ENCODE measurements at regions not wholly inside any gene's neighbourhood (a gene's known extent, or its start where the extent isn't known, plus 50 kb on each side); places are given as distances from the start of the nearest gene placed in this dataset.

DNA sequence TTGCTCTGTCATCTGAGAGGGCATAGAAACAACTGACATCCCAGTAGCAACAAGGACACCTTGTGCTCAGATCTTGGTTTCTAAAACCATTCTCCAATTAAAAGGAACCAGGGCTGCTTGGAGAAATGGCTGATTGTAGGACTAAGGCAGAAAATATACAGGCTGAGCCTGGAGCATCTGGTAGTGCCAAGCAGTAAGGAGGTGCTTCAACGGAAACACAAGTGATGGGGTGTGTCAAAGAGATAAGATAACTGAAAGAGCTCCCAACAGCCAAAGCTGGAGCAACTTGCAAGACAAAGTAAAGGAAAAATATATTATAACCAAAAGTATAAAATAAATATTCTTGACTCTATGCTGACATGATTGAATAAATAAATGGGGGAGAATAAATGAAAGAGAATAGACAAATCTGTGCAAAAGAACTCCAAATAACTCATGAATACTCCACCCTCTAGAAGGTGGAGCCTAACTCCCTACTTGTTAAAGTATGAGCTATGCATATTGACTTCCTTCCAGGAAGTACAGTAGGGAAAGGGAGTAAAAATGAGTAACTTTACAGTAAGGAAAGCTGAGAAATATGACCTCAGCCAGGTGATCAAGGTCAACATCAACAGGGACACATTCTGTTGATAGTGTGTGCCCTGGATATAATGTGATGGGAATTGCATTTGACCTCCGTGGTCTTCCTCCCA, 162.4 kb downstream of the NOC3L start:
- TF ChIP-seq, protein P1, sequence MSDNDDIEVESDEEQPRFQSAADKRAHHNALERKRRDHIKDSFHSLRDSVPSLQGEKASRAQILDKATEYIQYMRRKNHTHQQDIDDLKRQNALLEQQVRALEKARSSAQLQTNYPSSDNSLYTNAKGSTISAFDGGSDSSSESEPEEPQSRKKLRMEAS (IDR thresholded peaks at IDR 0.05; ENCODE audit: low read depth, low read length): no peak
- TF ChIP-seq MYC (IDR thresholded peaks at IDR 0.05; ENCODE audit: low read depth, low read length): no peak
- TF ChIP-seq POLR2A (IDR thresholded peaks at IDR 0.05; ENCODE audit: extremely low read depth, insufficient read length): no peak
- TF ChIP-seq, protein P2, sequence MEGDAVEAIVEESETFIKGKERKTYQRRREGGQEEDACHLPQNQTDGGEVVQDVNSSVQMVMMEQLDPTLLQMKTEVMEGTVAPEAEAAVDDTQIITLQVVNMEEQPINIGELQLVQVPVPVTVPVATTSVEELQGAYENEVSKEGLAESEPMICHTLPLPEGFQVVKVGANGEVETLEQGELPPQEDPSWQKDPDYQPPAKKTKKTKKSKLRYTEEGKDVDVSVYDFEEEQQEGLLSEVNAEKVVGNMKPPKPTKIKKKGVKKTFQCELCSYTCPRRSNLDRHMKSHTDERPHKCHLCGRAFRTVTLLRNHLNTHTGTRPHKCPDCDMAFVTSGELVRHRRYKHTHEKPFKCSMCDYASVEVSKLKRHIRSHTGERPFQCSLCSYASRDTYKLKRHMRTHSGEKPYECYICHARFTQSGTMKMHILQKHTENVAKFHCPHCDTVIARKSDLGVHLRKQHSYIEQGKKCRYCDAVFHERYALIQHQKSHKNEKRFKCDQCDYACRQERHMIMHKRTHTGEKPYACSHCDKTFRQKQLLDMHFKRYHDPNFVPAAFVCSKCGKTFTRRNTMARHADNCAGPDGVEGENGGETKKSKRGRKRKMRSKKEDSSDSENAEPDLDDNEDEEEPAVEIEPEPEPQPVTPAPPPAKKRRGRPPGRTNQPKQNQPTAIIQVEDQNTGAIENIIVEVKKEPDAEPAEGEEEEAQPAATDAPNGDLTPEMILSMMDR (IDR thresholded peaks at IDR 0.05; ENCODE audit: low read depth, low read length): no peak
- DNase-seq (ENCODE audit: low read depth): no peak
- no peak overlapping the region for H3K4me3 ChIP-seq (ENCODE audit: low read depth, low read length)

DNA sequence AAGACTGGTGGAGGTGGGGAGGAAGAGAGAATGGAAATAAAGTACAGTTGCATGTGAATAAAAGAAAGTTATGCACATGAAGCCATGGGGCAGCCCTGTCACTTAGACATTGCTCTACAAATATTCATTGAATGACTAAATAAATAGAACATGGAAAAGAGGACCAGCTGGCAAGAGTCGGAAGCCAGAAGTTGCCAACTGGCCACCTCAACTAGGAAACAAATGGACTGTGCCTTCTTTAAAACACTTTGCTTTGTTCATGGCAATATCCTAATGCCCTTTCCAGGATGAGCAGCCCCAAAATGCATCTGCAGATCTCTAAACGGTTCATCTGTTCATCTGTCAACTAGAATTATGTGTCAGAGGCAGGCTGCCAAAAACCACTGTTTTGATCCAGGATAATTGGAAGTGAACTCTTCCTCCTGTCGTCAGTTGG, 157.3 kb downstream of the NOC3L start:
- DNase-seq (ENCODE audit: low read depth): no peak
- H3K4me3 ChIP-seq (ENCODE audit: low read depth, low read length): no peak overlapping the region
- TF ChIP-seq POLR2A (IDR thresholded peaks at IDR 0.05; ENCODE audit: extremely low read depth, insufficient read length): no peak
- TF ChIP-seq, protein P2 (IDR thresholded peaks at IDR 0.05; ENCODE audit: low read depth, low read length): no peak
- TF ChIP-seq MYC (IDR thresholded peaks at IDR 0.05; ENCODE audit: low read depth, low read length): no peak
- TF ChIP-seq, protein P1 (IDR thresholded peaks at IDR 0.05; ENCODE audit: low read depth, low read length): no peak

DNA sequence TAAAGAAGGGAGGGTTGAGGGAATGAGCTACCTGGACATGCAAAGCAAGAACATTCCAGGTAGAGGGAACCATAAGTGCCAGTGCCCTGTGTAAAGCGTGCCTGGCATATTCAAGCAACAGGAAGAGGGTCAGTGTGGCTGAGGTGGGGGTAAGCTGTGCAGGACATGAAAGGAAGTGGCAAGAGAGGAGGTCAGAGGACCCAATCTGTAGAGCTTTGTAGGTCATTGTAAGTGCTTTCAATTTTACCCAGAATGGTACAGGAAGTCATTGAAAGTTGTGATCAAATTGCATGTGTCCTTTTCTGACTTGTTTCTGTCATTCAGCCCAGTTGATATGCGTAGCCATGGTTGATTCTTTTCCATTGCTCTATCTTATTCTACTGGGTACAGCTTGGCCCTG, 156.6 kb downstream of the NOC3L start:
- H3K4me3 ChIP-seq (ENCODE audit: low read depth, low read length): no peak overlapping the region
- TF ChIP-seq, protein P2 (IDR thresholded peaks at IDR 0.05; ENCODE audit: low read depth, low read length): no peak
- TF ChIP-seq MYC (IDR thresholded peaks at IDR 0.05; ENCODE audit: low read depth, low read length): no peak
- no peak for TF ChIP-seq POLR2A (IDR thresholded peaks at IDR 0.05; ENCODE audit: extremely low read depth, insufficient read length)
- TF ChIP-seq, protein P1 (IDR thresholded peaks at IDR 0.05; ENCODE audit: low read depth, low read length): no peak
- DNase-seq (ENCODE audit: low read depth): no peak

DNA sequence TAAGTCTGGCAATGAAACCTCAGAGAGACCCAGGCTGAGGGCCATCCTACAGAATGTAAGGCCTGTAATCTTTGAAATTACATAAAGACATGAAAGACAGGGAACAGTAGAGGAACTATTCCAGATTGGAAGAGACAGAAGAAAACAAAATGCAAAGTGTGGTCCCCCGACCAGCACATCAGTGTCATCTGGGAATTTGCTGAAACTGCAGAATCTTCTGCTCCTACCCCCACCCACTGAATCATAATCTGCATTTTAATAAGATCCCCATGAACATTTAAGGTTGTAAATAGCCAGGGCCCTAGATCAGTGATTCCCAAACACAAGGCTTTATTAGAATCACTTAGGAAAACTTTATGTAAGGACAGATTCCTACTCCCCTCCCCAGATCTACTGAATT, 154.4 kb downstream of the NOC3L start:
- DNase-seq (ENCODE audit: low read depth): no peak
- TF ChIP-seq MYC (IDR thresholded peaks at IDR 0.05; ENCODE audit: low read depth, low read length) (no peak), POLR2A (IDR thresholded peaks at IDR 0.05; ENCODE audit: extremely low read depth, insufficient read length) (no peak)
- TF ChIP-seq, protein P2 (IDR thresholded peaks at IDR 0.05; ENCODE audit: low read depth, low read length): no peak
- TF ChIP-seq, protein P1 (IDR thresholded peaks at IDR 0.05; ENCODE audit: low read depth, low read length): no peak
- no peak overlapping the region for H3K4me3 ChIP-seq (ENCODE audit: low read depth, low read length)

DNA sequence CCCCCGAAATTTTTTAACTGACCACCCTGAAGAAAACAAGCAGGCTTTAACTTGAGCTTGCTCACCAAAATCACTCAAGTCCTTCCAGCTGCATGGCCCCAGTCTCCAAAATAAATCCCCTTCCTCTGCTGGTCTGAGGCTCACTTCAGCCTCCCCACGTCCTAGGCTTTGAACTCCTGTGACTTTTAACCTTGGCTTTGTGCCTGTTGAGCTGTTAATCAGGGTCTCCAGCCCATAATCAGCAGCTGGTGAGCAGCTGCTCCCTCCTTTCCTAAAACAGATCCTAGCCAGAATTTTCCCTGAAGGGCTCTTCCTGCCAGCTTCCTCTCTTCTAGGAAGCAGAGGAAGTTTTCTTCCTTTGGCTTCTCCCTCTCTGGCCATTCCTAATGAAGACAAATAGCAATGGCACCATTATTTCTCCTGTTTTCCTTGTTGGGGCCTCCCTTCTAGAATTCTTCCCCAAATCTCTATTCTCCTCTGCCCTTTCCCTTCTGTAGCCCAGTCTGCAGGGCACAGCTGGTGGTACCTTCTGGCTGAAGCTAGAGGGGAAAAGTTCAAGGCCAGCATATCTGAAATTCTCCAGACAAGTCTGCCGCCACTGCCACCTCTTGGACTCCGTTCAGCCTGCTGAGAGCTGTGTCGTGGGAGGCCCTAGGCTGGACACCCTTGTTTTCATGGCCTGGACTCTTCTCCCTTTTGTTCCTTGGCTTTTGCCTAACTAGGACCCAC, 152.1 kb downstream of the NOC3L start:
- H3K4me3 ChIP-seq (ENCODE audit: low read depth, low read length): no peak overlapping the region
- no peak for DNase-seq (ENCODE audit: low read depth)
- TF ChIP-seq POLR2A (IDR thresholded peaks at IDR 0.05; ENCODE audit: extremely low read depth, insufficient read length): no peak
- TF ChIP-seq, protein P2 (IDR thresholded peaks at IDR 0.05; ENCODE audit: low read depth, low read length): no peak
- no peak for TF ChIP-seq MYC (IDR thresholded peaks at IDR 0.05; ENCODE audit: low read depth, low read length)
- TF ChIP-seq, protein P1 (IDR thresholded peaks at IDR 0.05; ENCODE audit: low read depth, low read length): no peak

Data from NB4 (cell line).